GM23338 (cell line): ENCODE measurements at regions not wholly inside any gene's neighbourhood (a gene's known extent, or its start where the extent isn't known, plus 50 kb on each side); places are given as distances from the start of the nearest gene placed in this dataset.
A peak's percentile ranks its signal among the peaks of the same experiment; 100 is the strongest.
"Not testable (repeated sequence)": the region's sequence is repeated elsewhere in the genome, so short reads cannot be mapped to it uniquely, and the experiment has no call there.

Source experiments
- ATAC-seq: fragments of 200-7000 bp; cut with Tn5 transposase; 3 replicates; pipeline ENCODE4 v1.9.1; 2020
- DNase-seq: peaks from one replicate; pipeline ENCODE4 v3.0.0-alpha.2; 2015; ENCODE audit warnings: low spot score
- H2AFZ ChIP-seq: fragments of 200-600 bp; sonication (generic); 2 replicates; pipeline ENCODE4 v1.8.0; 2016; ENCODE audit warnings: antibody characterized with exemption, mild to moderate bottlenecking, moderate library complexity
- H3F3A ChIP-seq: fragments of 200-600 bp; sonication (generic); replicated peaks from 2 replicates; pipeline ENCODE4 v1.8.0; 2017; ENCODE audit warnings: antibody characterized with exemption, mixed run types, low read depth
- H3K27ac ChIP-seq: fragments of 200-600 bp; sonication (generic); 2 replicates; pipeline ENCODE4 v1.6.1; 2016; ENCODE audit warnings: low read depth
- H3K27me3 ChIP-seq: fragments of 200-600 bp; sonication (generic); 2 replicates; pipeline ENCODE4 v1.8.0; 2016; ENCODE audit warnings: mild to moderate bottlenecking, mixed run types, moderate library complexity; ENCODE audit not compliant: insufficient read depth
- H3K36me3 ChIP-seq: fragments of 200-600 bp; sonication (generic); 2 replicates; pipeline ENCODE4 v1.8.0; 2016; ENCODE audit warnings: mild to moderate bottlenecking; ENCODE audit not compliant: insufficient read depth
- H3K4me1 ChIP-seq: fragments of 200-600 bp; sonication (generic); 2 replicates; pipeline ENCODE4 v1.8.0; 2016; ENCODE audit warnings: mild to moderate bottlenecking, moderate library complexity; ENCODE audit not compliant: insufficient read depth
- H3K4me2 ChIP-seq: fragments of 200-600 bp; sonication (generic); 2 replicates; pipeline ENCODE4 v1.7.1; 2017; ENCODE audit warnings: mixed run types
- H3K4me3 ChIP-seq: fragments of 200-600 bp; sonication (generic); 2 replicates; pipeline ENCODE4 v1.6.1; 2016; ENCODE audit warnings: mixed run types
- H3K79me2 ChIP-seq: fragments of 200-600 bp; sonication (generic); replicated peaks from 2 replicates; pipeline ENCODE4 v1.8.0; 2017; ENCODE audit warnings: mild to moderate bottlenecking; ENCODE audit not compliant: insufficient read depth
- H3K9me2 ChIP-seq: fragments of 200-600 bp; sonication (generic); 2 replicates; pipeline ENCODE4 v1.8.0; 2017; ENCODE audit not compliant: insufficient read depth
- H4K20me1 ChIP-seq: fragments of 200-600 bp; sonication (generic); replicated peaks from 2 replicates; pipeline ENCODE4 v1.8.0; 2017; ENCODE audit warnings: mild to moderate bottlenecking; ENCODE audit not compliant: insufficient read depth
- H3K27ac Mint-ChIP-seq: 2 replicates; pipeline ENCODE4 v1.8.0; 2020; ENCODE audit warnings: inconsistent platforms, mild to moderate bottlenecking, moderate library complexity, mixed read lengths
- H3K27me3 Mint-ChIP-seq: 3 replicates; pipeline ENCODE4 v1.8.0; 2022; ENCODE audit warnings: low read depth, mild to moderate bottlenecking, moderate library complexity, mixed read lengths, inconsistent platforms; ENCODE audit not compliant: insufficient read depth, poor library complexity
- H3K36me3 Mint-ChIP-seq: 3 replicates; pipeline ENCODE4 v1.8.0; 2021; ENCODE audit warnings: low read depth, mild to moderate bottlenecking, inconsistent platforms, moderate library complexity, mixed read lengths
- H3K4me1 Mint-ChIP-seq: 3 replicates; pipeline ENCODE4 v1.8.0; 2020; ENCODE audit warnings: mild to moderate bottlenecking, inconsistent platforms, mixed read lengths
- H3K4me3 Mint-ChIP-seq: 3 replicates; pipeline ENCODE4 v1.8.0; 2021; ENCODE audit warnings: moderate library complexity, mild to moderate bottlenecking, inconsistent platforms, mixed read lengths
- H3K9me3 Mint-ChIP-seq: 3 replicates; pipeline ENCODE4 v1.8.0; 2020; ENCODE audit warnings: moderate library complexity, mild to moderate bottlenecking, inconsistent platforms, mixed read lengths
- CREB1 ChIP-seq: fragments of 250-450 bp; sonication (Bioruptor Pico); IDR thresholded peaks from 2 replicates; pipeline ENCODE4 v1.5.0; 2020; ENCODE audit warnings: low read depth, mild to moderate bottlenecking, moderate library complexity
- CTCF ChIP-seq, 2 experiments: fragments of 200-600 bp in 1 of 2; sonication (generic) in 1 of 2; conservative IDR thresholded peaks; 2 replicates each; pipeline versions ENCODE4 v1.5.1 to v1.6.1; 2016 to 2017; ENCODE audit warnings: antibody characterized with exemption in 2 of 2, low read depth in 2 of 2, mild to moderate bottlenecking in 2 of 2, moderate library complexity in 1 of 2
- EZH2 ChIP-seq: fragments of 200-600 bp; sonication (generic); IDR thresholded peaks from one replicate; pipeline ENCODE4 v1.8.0; 2017; ENCODE audit warnings: antibody characterized with exemption, mild to moderate bottlenecking, low read depth; ENCODE audit not compliant: unreplicated experiment
- EZH2phosphoT487 ChIP-seq: fragments of 200-600 bp; sonication (generic); IDR thresholded peaks from one replicate; pipeline ENCODE4 v1.8.1; 2018; ENCODE audit warnings: antibody characterized with exemption; ENCODE audit not compliant: unreplicated experiment
- JUNB ChIP-seq: IDR thresholded peaks from one replicate; pipeline ENCODE4 v1.6.1; 2016; ENCODE audit warnings: antibody characterized with exemption; ENCODE audit not compliant: unreplicated experiment
- NANOG ChIP-seq: IDR thresholded peaks from 2 replicates; pipeline ENCODE4 v1.6.1; 2016; ENCODE audit warnings: antibody characterized with exemption, borderline replicate concordance
- POLR2AphosphoS5 ChIP-seq: IDR thresholded peaks from 2 replicates; pipeline ENCODE4 v1.6.1; 2016; ENCODE audit warnings: antibody characterized with exemption, low read depth
- REST ChIP-seq: IDR thresholded peaks from one replicate; pipeline ENCODE4 v1.6.1; 2018; ENCODE audit warnings: antibody characterized with exemption; ENCODE audit not compliant: unreplicated experiment
- STAT1 ChIP-seq: IDR thresholded peaks from one replicate; pipeline ENCODE4 v1.6.1; 2016; ENCODE audit warnings: antibody characterized with exemption; ENCODE audit not compliant: unreplicated experiment
- ZNF114 ChIP-seq: fragments of 250-450 bp; sonication (Bioruptor Pico); IDR thresholded peaks from 2 replicates; pipeline ENCODE4 v1.5.0; 2020; ENCODE audit warnings: mild to moderate bottlenecking, moderate library complexity
- ZNF331 ChIP-seq: fragments of 250-450 bp; sonication (Bioruptor Pico); IDR thresholded peaks from 2 replicates; pipeline ENCODE4 v1.5.0; 2020; ENCODE audit warnings: low read depth, mild to moderate bottlenecking, moderate library complexity
- ZNF462 ChIP-seq: fragments of 250-450 bp; sonication (Bioruptor Pico); IDR thresholded peaks from 2 replicates; pipeline ENCODE4 v1.5.0; 2020; ENCODE audit warnings: mild to moderate bottlenecking, moderate library complexity

GRCh38 chr2:129924115-129924514 lies 55.4 kb upstream of the RAB6C start:
- H3K27ac Mint-ChIP-seq, H3K36me3 ChIP-seq, H3K4me1 Mint-ChIP-seq, H3K9me3 Mint-ChIP-seq, ATAC-seq, H3K79me2 ChIP-seq, H3K4me1 ChIP-seq, DNase-seq, H3K36me3 Mint-ChIP-seq, H4K20me1 ChIP-seq, H3K27ac ChIP-seq, H2AFZ ChIP-seq, H3K27me3 ChIP-seq, H3F3A ChIP-seq, H3K9me2 ChIP-seq, H3K4me3 ChIP-seq: not testable (repeated sequence)
- peaks cover 16% of the 10 kb centered on the region for H3K27me3 Mint-ChIP-seq
- H3K4me3 Mint-ChIP-seq, result peak overlapping the region; percentile 68; the same call in 1 of the 3 replicates
- H3K4me2 ChIP-seq, result peak overlapping the region; percentile 94; the same call in 1 of the 2 replicates

GRCh38 chr2:129925381-129925780 lies 54.1 kb upstream of the RAB6C start:
- no peaks in the 10 kb centered on the region for H3K9me3 Mint-ChIP-seq
- H3K4me3 ChIP-seq, result no peak overlapping the region
- no peaks in the 10 kb centered on the region for H4K20me1 ChIP-seq
- H3K4me1 ChIP-seq, result no peaks in the 10 kb centered on the region
- H3F3A ChIP-seq, result no peaks in the 10 kb centered on the region
- no peak overlapping the region for H3K27ac ChIP-seq
- no peaks in the 10 kb centered on the region for H3K36me3 ChIP-seq
- H3K27me3 ChIP-seq, result 0 out of 2 replicates have a peak, but pooled peaks cover 8% of the 10 kb centered on the region
- DNase-seq, result no peak
- no peak for ATAC-seq
- peaks cover 9% of the 10 kb centered on the region for H3K4me1 Mint-ChIP-seq
- H3K79me2 ChIP-seq, result no peaks in the 10 kb centered on the region
- H3K27me3 Mint-ChIP-seq, result peaks cover 16% of the 10 kb centered on the region
- no peaks in the 10 kb centered on the region for H3K36me3 Mint-ChIP-seq
- no peak overlapping the region for H2AFZ ChIP-seq
- H3K9me2 ChIP-seq, result no peaks in the 10 kb centered on the region
- no peak overlapping the region for H3K4me3 Mint-ChIP-seq
- H3K4me2 ChIP-seq, result no peak overlapping the region
- no peak overlapping the region for H3K27ac Mint-ChIP-seq
- TF ChIP-seq POLR2AphosphoS5 (no peak), STAT1 (no peak), ZNF331 (CRISPR knock-in tag) (no peak), ZNF114 (CRISPR knock-in tag) (no peak), EZH2phosphoT487 (no peak), REST (no peak), ZNF462 (CRISPR knock-in tag) (no peak), NANOG (no peak), CREB1 (CRISPR knock-in tag) (no peak), EZH2 (no peak), CTCF (conservative IDR thresholded peaks at IDR 0.05; ENCODE audit: low read depth in 2 of 2) (no peak), JUNB (no peak)
